COLO668 (cell line): ENCODE measurements at regions not wholly inside any gene's neighbourhood (a gene's known extent, or its start where the extent isn't known, plus 50 kb on each side); places are given as distances from the start of the nearest gene placed in this dataset.
"Not testable (repeated sequence)": the region's sequence is repeated elsewhere in the genome, so short reads cannot be mapped to it uniquely, and the experiment has no call there.

Source experiments
- DNase-seq: peaks from one replicate; lab custom pipeline; 2025; ENCODE audit not compliant: unreplicated experiment; lab: John Stamatoyannopoulos, UW

DNA sequence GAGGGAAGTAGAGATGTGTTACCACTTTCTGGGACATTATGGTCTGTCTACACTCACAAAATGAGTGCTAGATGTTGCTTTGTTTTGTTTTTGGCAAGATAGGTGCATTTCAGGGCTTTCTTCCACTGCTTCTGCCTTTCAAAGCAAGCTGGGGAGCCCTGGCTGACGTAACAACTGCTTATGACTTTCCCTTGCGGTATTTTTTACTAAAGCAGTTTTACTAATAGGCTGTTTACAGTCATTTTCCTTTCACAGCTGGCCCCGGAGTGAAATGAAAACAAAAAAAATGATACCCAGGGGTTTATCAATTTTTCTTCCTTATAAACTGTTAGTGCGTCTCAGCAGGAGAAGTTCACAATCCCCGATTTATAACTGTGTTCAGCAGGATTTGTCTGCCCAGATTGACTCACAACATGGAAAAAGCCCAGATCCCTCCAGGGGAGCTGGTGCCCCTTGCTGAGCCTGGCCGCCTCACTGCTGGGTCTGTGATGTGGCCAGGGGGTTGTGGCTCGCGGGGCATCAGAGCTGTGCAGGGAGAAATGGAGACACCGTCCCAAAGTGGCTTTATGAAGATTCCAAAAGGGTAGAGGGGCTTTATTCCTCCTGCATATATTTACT is 184.4 kb upstream of the HS3ST3A1 start:
- no peak for DNase-seq

DNA sequence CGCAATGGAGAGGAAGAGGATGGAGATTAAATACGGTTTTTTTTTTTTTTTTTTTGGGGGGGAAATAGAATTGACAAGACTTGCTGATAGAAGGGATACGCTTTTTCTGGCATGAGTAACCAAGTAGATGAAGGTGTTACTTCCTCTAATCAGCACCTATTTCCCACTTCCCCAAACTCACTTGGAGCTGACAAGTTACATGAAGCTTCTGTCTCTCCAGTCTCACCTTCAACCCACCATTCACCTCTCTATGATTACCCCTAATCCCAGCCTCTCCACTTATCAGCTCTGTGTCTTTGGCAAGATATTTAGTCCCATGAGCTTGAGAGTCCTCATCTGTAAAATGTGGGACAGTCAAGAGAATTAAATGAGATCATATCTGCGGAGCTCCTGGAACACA is 185.9 kb upstream of the HS3ST3A1 start:
- DNase-seq = no peak

DNA sequence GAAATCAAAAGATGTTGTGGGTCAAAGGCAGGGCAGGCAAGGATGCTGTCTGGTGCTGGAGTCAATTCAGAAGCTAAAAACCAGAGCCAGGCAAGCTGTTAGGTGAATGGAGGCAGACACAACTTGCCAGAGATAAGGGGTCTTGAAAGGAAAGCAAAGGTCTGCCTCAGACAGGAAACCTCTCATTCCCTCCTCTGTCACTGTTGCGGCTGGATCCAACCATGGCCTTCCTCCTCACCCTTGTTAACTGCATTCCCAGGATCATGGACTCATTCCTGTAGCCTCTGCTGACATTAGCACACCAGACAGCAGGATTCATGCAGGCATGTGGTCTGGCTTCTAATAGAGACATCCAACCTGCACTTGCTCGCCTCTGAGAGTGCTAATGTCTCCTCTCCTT is 186.7 kb upstream of the HS3ST3A1 start:
- no peak for DNase-seq

DNA sequence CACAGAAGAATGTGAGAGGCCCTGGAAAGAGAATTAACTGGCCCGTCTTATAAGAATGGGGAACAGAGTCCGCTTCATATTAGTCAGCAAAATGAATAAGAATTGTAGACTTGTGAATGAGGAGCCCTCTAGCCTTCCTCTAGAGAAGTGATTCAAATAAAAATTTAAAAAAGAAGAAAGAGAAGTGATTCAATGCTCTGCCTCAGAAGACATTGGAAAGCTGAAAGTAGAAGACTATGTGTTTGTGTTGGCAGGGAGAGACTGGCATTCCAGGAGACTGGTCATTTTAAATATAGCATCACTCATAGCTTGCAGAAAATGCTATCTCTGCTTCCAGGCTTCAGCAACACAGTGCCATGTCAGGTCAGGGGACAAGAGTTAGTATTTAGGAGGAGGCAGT is 190.6 kb upstream of the HS3ST3A1 start:
- DNase-seq = no peak

DNA sequence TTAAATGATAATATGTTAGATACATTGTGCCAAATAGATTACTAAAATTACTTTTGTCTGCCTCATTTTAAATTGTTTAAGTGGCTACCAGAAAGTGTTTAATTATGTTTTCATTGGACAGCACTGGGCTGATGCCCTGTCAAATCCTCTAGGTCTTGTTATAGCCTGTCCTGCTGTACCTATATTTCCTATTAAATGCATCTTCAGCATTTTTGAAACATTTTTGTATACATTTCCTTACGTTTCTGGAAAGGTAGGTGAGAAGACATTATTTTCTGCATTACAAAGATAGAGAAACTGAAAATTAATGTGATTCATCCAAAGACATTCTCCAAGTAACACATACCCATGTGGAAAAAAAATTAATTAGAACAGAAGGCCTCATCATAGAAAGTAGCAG is 192.2 kb upstream of the HS3ST3A1 start:
- no peak for DNase-seq

DNA sequence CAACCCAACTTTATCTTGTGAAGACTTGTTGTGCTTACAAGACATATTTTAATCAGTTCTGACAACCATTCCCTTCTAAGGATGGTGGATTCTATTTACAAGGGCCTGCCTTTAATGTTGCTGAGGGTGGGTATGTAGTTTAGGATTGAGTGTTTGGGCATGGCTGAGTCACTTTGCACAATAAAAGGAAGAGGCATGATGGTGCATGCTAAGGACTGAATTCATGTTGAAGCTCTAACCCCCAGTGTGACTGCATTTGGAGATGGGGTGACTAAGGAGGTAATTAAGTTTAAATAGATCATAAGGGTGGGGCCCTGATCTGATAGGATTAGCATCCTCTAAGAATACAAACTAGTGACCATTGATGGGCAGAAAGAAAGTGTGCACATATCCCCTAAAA is 196.1 kb upstream of the HS3ST3A1 start:
- DNase-seq = no peak

DNA sequence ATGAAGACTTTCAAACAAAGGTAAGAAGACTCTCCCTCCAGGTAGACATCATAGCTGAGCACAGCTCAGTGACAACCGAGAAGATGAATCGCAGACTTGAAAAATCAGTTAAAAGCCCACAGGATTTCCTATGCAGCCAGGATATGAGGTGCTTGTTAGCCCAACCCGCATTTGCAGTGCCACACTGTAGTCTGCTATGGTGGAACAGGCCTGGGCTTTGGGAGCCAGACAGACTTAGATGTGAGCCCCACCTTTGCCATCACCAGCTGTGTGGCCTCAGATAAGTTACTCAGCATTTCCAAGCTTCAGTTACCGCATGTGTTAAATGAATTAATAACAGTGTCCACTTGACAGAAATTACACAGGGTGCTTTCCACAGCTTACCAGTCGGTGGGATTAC is 204.4 kb upstream of the HS3ST3A1 start:
- DNase-seq = no peak

DNA sequence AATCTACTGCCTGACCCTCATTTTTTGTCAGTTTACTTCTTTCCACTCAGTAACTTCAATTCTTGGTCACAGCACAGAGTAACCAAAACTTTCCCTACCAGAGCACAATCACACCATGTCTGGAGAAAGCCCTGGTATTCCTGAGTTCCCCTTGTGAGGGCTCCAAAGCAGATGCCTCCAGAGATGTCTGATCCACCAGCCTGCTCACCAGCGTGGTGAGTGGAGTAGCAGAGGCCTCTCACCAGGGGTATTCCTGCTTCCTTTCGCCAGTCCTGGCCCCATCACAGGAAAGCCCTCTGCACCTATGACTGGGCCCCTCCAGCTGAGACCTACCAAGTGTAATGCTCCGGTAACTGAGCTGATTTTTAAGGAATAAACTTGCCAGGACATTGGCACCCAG is 205.4 kb upstream of the HS3ST3A1 start:
- no peak for DNase-seq

DNA sequence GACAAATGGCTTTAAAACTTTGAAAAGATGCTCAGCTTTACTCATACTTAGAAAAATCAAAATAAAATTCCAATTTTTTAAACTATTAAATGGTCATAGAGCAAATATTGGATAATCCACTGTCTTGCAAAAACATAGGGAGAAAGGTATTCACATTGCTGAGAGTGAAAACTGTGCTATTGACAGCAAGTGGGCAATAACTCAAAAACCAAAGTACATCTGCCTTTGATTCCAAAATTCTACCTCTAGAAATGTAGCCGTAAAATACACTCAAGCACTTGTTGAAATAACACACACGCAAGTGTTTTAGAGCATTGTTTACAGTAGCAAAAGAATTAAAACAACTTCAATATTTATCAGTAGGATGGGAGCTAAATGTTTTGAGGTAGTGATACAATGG is 210.6 kb upstream of the HS3ST3A1 start:
- DNase-seq = no peak

DNA sequence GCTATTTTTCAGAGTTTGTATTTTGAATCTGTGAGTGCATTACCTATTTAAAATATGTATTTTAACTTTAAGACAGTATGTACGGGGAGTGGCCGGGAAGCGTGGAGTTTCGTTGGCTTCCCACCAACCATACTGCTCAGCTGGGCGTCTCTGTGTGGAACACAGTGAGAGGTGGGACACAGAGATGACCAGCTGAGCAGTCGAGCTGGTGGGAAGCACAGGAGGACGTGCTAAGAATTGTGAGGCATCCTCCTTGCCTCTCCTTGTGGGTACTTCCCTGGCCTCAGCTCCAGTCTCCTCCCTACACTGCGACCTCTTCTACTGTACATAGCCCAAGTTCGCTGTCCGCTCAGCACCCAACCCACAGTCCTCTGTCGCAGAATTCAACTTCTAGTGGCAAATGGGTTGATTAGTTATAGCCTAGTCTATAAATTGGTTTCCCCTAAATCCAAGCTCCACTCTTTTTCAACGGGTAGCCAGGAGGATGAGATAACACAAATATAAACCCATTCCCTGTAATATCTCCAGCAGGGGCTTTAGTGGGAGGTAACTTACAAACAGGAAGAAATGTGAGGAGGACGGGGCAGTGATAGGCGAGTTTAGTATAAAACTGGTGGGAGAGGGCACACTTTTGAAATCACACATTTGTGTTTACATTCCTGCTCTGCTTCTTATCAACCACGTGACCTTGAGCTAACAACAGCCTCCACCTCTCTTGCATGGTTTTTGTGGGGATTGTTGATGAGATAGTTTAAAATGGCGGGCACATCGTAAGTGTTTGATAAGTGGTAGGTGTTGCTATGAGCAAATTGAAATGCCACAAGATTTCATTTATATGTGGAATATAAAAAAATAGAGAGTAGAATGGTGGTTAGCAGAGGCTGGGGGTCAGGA is 211.9 kb upstream of the HS3ST3A1 start:
- DNase-seq = no peak

DNA sequence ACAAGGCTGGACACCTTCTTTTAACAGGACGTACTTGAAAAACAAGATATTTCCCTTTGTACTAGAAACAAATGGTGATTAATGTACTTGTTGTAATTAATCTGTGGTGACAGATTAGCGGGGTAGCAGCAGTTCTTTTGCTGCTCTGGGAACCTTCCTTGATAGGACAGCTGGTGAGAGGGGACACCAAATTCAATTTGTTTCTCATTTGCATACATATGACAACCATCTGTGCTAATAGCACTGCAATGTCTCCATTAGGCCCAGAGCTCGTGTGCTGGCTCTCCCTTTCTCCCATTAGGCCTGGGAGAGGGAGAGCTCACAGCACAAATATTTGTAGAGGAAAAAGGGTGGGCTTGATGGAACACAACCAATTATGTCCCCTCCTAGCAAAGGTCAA is 221.0 kb upstream of the HS3ST3A1 start:
- DNase-seq = no peak

DNA sequence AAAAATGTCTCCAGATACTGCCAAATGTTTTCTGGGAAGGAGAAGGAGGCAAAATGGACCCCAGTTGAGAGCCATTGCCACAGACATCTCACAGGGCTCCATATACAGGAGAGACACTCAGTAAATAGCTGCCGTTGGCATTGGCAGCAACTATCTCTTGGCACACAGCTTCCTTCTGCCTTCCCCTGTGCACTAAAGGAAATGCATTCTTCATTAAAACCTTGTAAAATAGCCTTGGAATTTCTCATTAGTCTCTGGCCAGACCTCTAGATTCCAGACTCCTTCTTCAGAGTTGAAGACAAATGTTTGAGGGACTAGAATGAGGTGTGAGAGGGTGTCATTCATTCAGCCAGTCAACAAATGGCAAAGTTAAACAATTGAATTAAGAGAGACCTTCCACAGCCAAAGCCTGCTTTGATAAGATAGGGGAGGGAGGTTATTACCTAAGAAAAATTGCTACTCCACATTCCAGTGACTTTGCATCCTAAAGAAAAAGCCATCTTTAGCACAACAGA is 223.9 kb upstream of the HS3ST3A1 start:
- no peak for DNase-seq

DNA sequence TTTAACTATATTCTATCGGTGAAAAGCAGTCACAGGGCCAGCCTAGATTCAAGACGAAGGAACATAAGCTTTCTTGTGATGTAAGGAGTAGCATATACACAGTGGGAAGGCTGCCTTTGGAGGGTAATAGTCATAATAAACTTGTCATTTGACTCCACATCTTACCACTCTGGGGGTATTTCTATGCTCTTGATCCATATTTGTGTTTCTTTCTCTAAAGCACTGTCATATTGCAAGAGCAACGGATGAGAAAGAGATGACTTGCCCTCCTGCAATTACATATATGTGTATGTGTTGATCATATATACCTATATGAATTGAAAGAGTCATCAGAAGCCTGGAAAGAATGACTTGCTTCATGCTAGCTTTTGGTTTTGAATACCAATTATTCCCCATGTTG is 225.4 kb upstream of the HS3ST3A1 start:
- no peak for DNase-seq

DNA sequence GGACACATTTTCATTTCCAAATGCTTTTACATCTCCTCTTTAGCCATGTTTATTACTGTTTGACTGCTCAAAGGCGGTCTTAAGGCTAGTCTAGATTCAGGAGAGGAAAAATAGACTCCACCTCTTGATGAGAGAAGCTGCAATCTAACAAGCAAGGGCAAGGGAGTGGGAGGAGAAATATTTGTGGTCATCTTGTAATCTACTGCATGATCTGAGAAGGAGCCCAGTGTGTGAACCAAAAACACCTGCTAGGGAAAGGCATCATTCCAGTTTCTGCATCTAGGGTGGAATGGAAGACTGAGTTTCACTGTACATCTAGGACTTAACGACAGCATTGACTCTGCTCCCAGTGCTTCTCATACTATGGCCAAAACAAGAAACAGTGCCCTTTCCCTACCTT is 232.2 kb upstream of the HS3ST3A1 start:
- no peak for DNase-seq

DNA sequence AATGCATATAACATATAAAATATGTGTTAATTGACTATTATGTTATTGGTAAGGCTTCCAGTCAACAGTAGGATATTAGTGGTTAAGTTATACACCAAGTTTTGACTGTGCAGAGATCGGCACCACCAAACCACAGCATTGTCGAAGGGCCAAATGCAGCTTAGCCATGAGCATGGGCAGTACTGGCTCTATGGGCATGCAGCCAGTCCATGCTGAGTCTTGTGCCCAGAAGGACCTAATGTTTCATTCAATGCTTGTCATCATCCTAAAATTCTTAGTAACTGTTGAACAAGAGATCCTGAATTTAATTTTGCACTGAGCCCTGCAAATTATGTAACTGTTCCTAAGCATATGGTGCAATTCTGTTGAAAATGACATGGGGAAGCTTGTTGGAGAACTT is 233.4 kb upstream of the HS3ST3A1 start:
- DNase-seq = no peak

DNA sequence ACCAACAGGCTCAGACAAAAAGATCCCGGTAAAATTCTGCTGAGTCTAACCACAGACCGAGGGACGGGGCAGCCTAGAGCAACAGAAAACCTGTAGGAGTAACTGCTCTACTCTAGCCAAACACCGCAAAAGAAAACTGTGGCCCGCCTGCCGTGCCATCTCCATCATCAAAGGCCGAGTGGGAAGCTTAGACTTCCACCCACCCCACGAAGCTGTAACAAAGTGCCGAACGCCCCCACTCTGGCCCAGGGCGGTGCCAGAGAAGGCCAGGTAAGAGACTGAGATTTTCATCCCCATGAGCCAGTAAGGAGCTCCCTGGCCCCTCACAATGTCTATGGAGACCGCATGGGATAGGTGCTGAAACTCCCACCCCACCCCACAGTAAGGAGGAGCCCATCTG is 231.9 kb upstream of the COX10 start:
- no peak for DNase-seq

DNA sequence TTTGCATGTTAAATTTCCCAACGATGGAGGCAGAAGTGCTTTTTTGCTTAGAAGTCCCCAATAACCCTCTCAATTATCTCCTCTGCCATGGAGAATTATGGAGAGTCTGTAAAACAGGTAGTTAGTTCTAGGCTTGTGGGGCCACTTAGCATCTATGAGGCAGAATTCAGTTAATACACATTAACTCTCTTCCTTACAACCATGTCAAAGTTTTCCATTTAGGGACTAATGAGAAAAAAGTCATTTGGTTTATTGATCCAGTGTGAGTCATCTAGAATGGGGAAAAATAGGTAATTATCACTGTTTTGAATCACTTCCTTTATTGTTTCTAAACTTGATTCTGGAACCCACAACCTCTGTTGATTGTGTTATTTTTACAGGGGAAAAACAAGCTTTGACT is 229.1 kb upstream of the COX10 start:
- no peak for DNase-seq

DNA sequence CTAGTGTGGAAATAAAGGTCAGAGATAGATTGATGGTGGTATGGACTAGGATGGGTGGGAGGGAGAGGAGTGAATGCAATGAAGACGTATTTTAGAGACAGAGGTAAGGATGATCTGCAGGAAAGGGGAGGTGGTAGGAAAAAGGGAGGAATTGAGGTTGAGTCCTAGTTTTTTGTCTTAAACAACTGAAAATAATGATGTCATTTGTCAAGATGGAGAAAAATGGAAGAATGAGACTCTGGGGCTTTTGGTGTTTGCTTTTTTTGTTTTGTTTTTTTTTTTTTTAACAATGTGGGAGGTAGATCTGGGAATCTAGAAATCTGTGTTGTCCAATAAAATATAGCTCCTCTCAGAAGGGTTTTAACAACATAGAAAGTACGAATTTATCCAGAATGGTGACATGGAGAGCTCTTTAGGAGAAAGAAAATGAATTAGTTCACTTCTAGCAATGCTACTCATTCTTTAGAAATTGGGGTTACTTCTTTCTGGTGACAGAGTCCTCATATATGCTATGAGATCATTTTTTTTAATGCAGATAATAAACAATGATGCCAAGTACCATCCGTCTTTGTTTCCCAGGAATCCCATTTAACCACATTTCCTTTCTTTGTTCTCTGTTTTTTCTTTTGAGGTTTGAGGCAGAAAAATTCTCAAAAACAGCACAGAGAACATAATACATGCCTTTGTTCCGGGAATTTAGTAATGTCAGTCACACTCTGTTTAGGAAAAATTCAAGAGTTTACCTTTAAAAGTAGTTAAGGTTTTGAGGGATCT is 225.3 kb upstream of the COX10 start:
- DNase-seq = no peak

DNA sequence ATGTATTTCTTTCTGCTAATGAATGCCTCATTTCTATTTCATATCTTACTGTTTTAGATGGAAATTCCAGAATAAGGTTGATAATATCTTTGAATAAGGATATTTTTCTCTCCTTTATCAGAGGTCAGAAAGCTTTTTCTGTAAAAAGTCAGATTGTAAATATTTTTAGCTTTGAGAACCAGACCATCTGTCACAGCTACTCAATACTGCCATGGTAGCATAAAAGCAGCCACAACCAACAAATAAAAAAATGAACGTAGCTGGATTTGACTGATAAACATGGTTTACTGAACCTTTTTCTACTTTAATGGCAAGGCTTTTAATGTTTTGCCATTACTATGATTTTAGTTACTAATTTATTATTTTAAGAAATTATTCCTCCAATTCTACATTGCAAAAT is 217.4 kb upstream of the COX10 start:
- DNase-seq = no peak

DNA sequence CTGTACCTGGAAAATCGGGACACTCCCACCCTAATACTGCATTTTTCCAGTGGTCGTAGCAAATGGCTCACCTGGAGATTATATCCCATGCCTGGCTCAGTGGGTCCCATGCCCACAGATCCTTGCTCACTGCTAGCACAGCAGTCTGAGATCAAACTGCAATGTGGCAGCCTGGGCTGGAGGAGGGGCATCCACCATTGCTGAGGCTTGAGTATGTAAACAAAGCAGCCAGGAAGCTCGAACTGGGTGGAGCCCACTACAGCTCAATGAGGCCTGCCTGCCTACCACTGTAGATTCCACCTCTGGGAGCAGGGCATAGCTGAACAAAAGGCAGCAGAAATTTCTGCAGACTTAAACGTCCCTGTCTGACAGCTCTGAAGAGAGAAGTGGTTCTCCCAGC is 213.6 kb upstream of the COX10 start:
- not testable (repeated sequence) for DNase-seq

DNA sequence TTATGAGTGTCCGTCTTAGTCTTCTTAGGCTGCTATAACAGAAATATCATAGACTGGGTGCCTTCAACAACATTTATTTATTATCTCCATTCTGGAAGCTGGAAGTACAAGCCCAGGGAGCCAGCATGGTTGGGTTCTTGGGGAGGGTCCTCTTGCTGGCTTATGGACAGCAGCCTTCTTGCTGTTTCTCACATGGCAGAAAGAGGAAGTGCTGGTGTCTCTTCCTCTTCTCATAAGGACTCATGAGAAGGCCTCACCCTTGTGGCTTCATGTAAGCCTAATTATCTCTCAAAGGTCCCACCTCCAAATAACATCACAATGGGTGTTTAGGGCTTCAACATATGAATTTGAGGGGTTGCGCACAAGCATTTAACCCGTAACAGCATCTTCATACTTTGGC is 207.0 kb upstream of the COX10 start:
- DNase-seq = no peak

DNA sequence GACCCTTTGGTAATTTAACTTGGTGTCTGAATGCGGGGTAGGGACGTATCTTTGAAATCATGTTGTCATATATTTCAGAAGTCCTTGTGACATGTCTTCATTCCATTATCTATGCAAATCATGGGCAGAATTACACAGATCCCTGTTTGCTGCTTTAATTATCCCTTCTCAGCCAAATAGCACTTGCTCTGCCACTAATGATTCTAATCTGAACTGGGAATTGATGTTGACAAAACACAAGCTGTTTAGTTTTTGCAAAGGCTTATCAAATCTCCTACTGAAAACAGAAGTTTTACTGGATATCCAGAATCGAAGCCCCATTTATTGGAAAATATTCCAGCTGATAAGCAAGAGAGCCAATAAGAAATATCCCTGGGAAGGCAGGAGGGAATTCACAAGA is 205.9 kb upstream of the COX10 start:
- DNase-seq = no peak
